ENCODE measurements at regions not wholly inside any gene's neighbourhood (a gene's known extent, or its start where the extent isn't known, plus 50 kb on each side); places are given as distances from the start of the nearest gene placed in this dataset.

- no peaks in the 10 kb centered on the region for H3K4me1 ChIP-seq
- H3K27me3 ChIP-seq, result no peaks in the 10 kb centered on the region
- H3K36me3 ChIP-seq (replicated peaks in 1 of 2; ENCODE audit: insufficient read depth in 1 of 2, low read depth in 2 of 2), result no peaks in the 10 kb centered on the region
- WGBS, 2 donors, result 45 to 73% methylated on average over 2 to 3 of the region's 3 CpGs
- H3K4me3 ChIP-seq, result no peak overlapping the region
- intact Hi-C loops (cut with DNase I), result no loop called here
- no peaks in the 10 kb centered on the region for H3K9me3 ChIP-seq
- ATAC-seq, result no peak
- no peak for DNase-seq
- TF ChIP-seq CTCF (IDR thresholded peaks at IDR 0.05) (no peak), POLR2A (IDR thresholded peaks at IDR 0.05) (no peak)
- H3K27ac ChIP-seq, result no peak overlapping the region
Observed at GRCh38 chr13:59111751-59112171, 1052.0 kb downstream of the DIAPH3 start.

- ATAC-seq (peak; percentile 58), DNase-seq (peak in 1 of 4 donors; percentile 30)
- intact Hi-C loops (cut with DNase I), result no loop called here
- H3K36me3 ChIP-seq (replicated peaks in 1 of 2; ENCODE audit: insufficient read depth in 1 of 2, low read depth in 2 of 2), result no peaks in the 10 kb centered on the region
- TF ChIP-seq CTCF (IDR thresholded peaks at IDR 0.05), result no peak
- no peak for TF ChIP-seq POLR2A (IDR thresholded peaks at IDR 0.05)
- H3K27ac ChIP-seq, result no peak overlapping the region
- H3K9me3 ChIP-seq, result no peaks in the 10 kb centered on the region
- H3K4me3 ChIP-seq, result no peak overlapping the region
- no peaks in the 10 kb centered on the region for H3K4me1 ChIP-seq
- WGBS, 2 donors, result 83 to 90% methylated on average over 6 of the region's 6 CpGs
- H3K27me3 ChIP-seq, result no peaks in the 10 kb centered on the region
Observed at GRCh38 chr13:59112221-59112718, 1051.5 kb downstream of the DIAPH3 start.

- intact Hi-C loops (cut with DNase I), result no loop called here
- WGBS, 2 donors, result 83 to 87% methylated on average over 2 of the region's 2 CpGs
- no peak overlapping the region for H3K27ac ChIP-seq
- DNase-seq, result no peak
- H3K9me3 ChIP-seq, result no peaks in the 10 kb centered on the region
- H3K36me3 ChIP-seq (replicated peaks in 1 of 2; ENCODE audit: insufficient read depth in 1 of 2, low read depth in 2 of 2), result no peaks in the 10 kb centered on the region
- TF ChIP-seq CTCF (IDR thresholded peaks at IDR 0.05) (no peak), POLR2A (IDR thresholded peaks at IDR 0.05) (no peak)
- no peaks in the 10 kb centered on the region for H3K4me1 ChIP-seq
- no peaks in the 10 kb centered on the region for H3K27me3 ChIP-seq
- no peak overlapping the region for H3K4me3 ChIP-seq
- ATAC-seq, result no peak
Observed at GRCh38 chr13:59119475-59119874, 1044.3 kb downstream of the DIAPH3 start.

GRCh38 chr13:59120297-59120843 lies 1043.4 kb downstream of the DIAPH3 start:
- ATAC-seq (no peak), DNase-seq (no peak)
- Histone ChIP-seq H3K4me3 (no peak overlapping the region), H3K4me1 (no peaks in the 10 kb centered on the region), H3K36me3 (replicated peaks in 1 of 2; ENCODE audit: insufficient read depth in 1 of 2, low read depth in 2 of 2) (no peaks in the 10 kb centered on the region), H3K9me3 (no peaks in the 10 kb centered on the region), H3K27ac (no peak overlapping the region), H3K27me3 (no peaks in the 10 kb centered on the region)
- intact Hi-C loops (cut with DNase I), result no loop called here
- 63% methylated on average over 7 of the region's 7 CpGs for WGBS, 2 donors
- no peak for TF ChIP-seq CTCF (IDR thresholded peaks at IDR 0.05)
- TF ChIP-seq POLR2A (IDR thresholded peaks at IDR 0.05), result no peak

- DNase-seq (no peak), ATAC-seq (no peak)
- no peaks in the 10 kb centered on the region for H3K4me1 ChIP-seq
- TF ChIP-seq CTCF (IDR thresholded peaks at IDR 0.05) (no peak), POLR2A (IDR thresholded peaks at IDR 0.05) (no peak)
- WGBS, 2 donors, result 79 to 96% methylated on average over 3 of the region's 3 CpGs
- H3K27me3 ChIP-seq, result no peaks in the 10 kb centered on the region
- no peaks in the 10 kb centered on the region for H3K36me3 ChIP-seq (replicated peaks in 1 of 2; ENCODE audit: insufficient read depth in 1 of 2, low read depth in 2 of 2)
- no peak overlapping the region for H3K27ac ChIP-seq
- H3K4me3 ChIP-seq, result no peak overlapping the region
- H3K9me3 ChIP-seq, result no peaks in the 10 kb centered on the region
- intact Hi-C loops (cut with DNase I), result no loop called here
Observed at GRCh38 chr13:59121507-59121906, 1042.2 kb downstream of the DIAPH3 start.
